ENCODE measurements at regions not wholly inside any gene's neighbourhood (a gene's known extent, or its start where the extent isn't known, plus 50 kb on each side); places are given as distances from the start of the nearest gene placed in this dataset.
"Not testable (repeated sequence)": the region's sequence is repeated elsewhere in the genome, so short reads cannot be mapped to it uniquely, and the experiment has no call there.

DNA sequence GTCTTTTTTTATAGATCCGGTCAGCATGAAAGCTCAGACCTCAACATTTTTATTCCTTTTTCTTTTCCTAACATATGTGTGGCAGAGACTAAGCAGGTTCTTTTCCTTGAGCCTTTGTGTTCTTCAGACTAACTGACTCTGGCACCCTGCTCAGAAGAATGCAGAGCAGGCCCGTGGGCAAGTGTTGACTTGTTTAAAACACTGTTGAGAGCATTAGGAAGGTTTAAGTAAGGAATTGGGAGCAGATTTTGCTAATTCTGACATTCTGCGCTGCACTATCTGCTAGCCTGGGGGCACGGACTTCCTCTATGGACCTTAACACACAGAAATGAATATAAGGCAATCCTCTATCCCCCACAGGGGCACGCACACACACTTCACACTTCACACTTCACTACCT lies 182.5 kb upstream of the PIK3R1 start:
- H3K9me3 Mint-ChIP-seq (ENCODE audit: low read depth), result no peaks in the 10 kb centered on the region
- H3K36me3 Mint-ChIP-seq, result no peaks in the 10 kb centered on the region
- no peak overlapping the region for H3K27ac Mint-ChIP-seq
- no peak overlapping the region for H3K4me3 Mint-ChIP-seq
- H3K27me3 Mint-ChIP-seq, result no peaks in the 10 kb centered on the region
- no peaks in the 10 kb centered on the region for H3K4me1 Mint-ChIP-seq (ENCODE audit: low read depth)

- H3K36me3 Mint-ChIP-seq, result no peaks in the 10 kb centered on the region
- no peaks in the 10 kb centered on the region for H3K9me3 Mint-ChIP-seq (ENCODE audit: low read depth)
- no peaks in the 10 kb centered on the region for H3K4me1 Mint-ChIP-seq (ENCODE audit: low read depth)
- H3K4me3 Mint-ChIP-seq, result no peak overlapping the region
- H3K27ac Mint-ChIP-seq, result no peak overlapping the region
- no peaks in the 10 kb centered on the region for H3K27me3 Mint-ChIP-seq
Measured at GRCh38 chr5:68032216-68032762, 183.3 kb upstream of the PIK3R1 start.

GRCh38 chr5:68028131-68028727 lies 187.3 kb upstream of the PIK3R1 start:
- Mint-ChIP-seq H3K36me3 (no peaks in the 10 kb centered on the region), H3K4me3 (no peak overlapping the region), H3K27me3 (no peaks in the 10 kb centered on the region), H3K9me3 (ENCODE audit: low read depth) (no peaks in the 10 kb centered on the region), H3K4me1 (ENCODE audit: low read depth) (no peaks in the 10 kb centered on the region), H3K27ac (no peak overlapping the region)

DNA sequence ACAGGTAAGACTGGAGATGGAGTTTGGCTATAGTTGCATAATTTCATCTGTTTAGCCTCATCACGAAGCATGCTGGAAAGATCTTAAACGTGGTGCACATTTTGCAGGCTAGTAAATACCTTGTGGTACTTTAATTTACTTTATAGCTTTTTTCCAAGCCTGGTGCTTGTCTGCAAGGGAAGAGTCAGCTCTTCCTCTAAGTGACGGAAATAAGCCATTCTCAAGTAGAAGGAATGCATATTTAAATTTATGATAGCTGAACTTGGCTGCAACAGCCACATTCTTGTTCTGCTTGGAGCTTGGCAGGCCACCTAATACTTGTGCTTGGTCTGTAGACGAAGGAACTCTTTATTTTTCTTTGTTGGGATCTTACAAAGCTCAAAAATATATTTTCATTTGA lies 188.0 kb upstream of the PIK3R1 start:
- Mint-ChIP-seq H3K9me3 (ENCODE audit: low read depth) (no peaks in the 10 kb centered on the region), H3K36me3 (no peaks in the 10 kb centered on the region), H3K4me1 (ENCODE audit: low read depth) (no peaks in the 10 kb centered on the region), H3K27ac (no peak overlapping the region), H3K4me3 (no peak overlapping the region), H3K27me3 (no peaks in the 10 kb centered on the region)

GRCh38 chr5:68026092-68026885 lies 189.3 kb upstream of the PIK3R1 start:
- Mint-ChIP-seq H3K4me1 (ENCODE audit: low read depth) (no peaks in the 10 kb centered on the region), H3K4me3 (no peak overlapping the region), H3K36me3 (no peaks in the 10 kb centered on the region), H3K9me3 (ENCODE audit: low read depth) (no peaks in the 10 kb centered on the region), H3K27ac (no peak overlapping the region), H3K27me3 (no peaks in the 10 kb centered on the region)

- Mint-ChIP-seq H3K27me3 (no peaks in the 10 kb centered on the region), H3K9me3 (ENCODE audit: low read depth) (no peaks in the 10 kb centered on the region)
Measured at GRCh38 chr5:68024426-68024825, 191.1 kb upstream of the PIK3R1 start.

DNA sequence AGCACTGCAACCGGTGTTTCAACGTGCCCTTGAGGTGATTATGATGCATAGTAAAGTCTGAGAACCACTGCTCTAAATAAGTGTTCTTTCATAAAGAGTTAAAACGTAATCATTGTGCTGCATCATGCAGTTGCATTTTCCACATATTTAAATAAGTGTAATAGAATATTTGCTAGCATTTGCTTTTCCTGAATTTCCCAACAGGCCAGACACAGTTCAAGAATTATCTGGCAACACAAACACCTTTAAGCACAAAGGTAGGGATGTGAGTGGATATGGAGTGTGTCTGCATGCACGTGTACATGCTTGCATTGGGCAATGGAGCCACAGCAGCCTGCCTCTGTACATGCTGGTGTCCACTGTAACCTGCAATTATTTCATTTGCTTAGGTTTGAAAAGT lies 193.6 kb upstream of the PIK3R1 start:
- no peaks in the 10 kb centered on the region for H3K36me3 Mint-ChIP-seq
- no peak overlapping the region for H3K4me3 Mint-ChIP-seq
- H3K27ac Mint-ChIP-seq, result no peak overlapping the region
- H3K27me3 Mint-ChIP-seq, result no peaks in the 10 kb centered on the region
- H3K9me3 Mint-ChIP-seq (ENCODE audit: low read depth), result no peaks in the 10 kb centered on the region
- H3K4me1 Mint-ChIP-seq (ENCODE audit: low read depth), result no peaks in the 10 kb centered on the region

More at GRCh38 chr5:68024426-68024825, 191.1 kb upstream of the PIK3R1 start:
- Mint-ChIP-seq H3K36me3 (no peaks in the 10 kb centered on the region), H3K4me1 (ENCODE audit: low read depth) (no peaks in the 10 kb centered on the region), H3K27ac (no peak overlapping the region), H3K4me3 (no peak overlapping the region)

DNA sequence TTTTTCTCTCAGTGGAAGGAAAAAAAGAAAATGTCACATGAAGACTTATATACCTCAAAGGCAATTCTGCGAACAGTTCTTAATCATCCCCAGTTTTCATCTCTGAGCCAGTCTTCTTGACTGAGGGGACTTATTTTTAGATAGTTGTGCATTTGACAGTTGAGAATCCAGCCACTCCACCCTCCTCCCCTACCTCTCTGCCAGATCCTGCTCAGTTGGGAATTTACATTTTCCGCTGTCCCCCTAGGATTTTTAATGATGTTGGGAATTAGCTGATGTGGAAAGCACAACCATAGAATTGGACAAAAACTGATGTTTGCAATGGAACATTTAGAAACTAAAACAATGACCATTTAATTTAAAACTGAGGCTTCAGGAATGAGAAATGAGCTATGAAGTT lies 194.3 kb upstream of the PIK3R1 start:
- H3K27ac Mint-ChIP-seq, result no peak overlapping the region
- no peaks in the 10 kb centered on the region for H3K4me1 Mint-ChIP-seq (ENCODE audit: low read depth)
- no peak overlapping the region for H3K4me3 Mint-ChIP-seq
- H3K9me3 Mint-ChIP-seq (ENCODE audit: low read depth), result no peaks in the 10 kb centered on the region
- H3K36me3 Mint-ChIP-seq, result no peaks in the 10 kb centered on the region
- no peaks in the 10 kb centered on the region for H3K27me3 Mint-ChIP-seq

GRCh38 chr5:68020461-68020969 lies 195.0 kb upstream of the PIK3R1 start:
- not testable (repeated sequence) for H3K27ac Mint-ChIP-seq; H3K9me3 Mint-ChIP-seq (ENCODE audit: low read depth); H3K4me3 Mint-ChIP-seq; H3K36me3 Mint-ChIP-seq; H3K4me1 Mint-ChIP-seq (ENCODE audit: low read depth); H3K27me3 Mint-ChIP-seq

- H3K4me1 Mint-ChIP-seq (ENCODE audit: low read depth), result no peaks in the 10 kb centered on the region
- no peaks in the 10 kb centered on the region for H3K9me3 Mint-ChIP-seq (ENCODE audit: low read depth)
- no peak overlapping the region for H3K4me3 Mint-ChIP-seq
- no peaks in the 10 kb centered on the region for H3K36me3 Mint-ChIP-seq
- no peak overlapping the region for H3K27ac Mint-ChIP-seq
- H3K27me3 Mint-ChIP-seq, result peaks cover 1% of the 10 kb centered on the region
Measured at GRCh38 chr5:68015381-68016302, 199.9 kb upstream of the PIK3R1 start.

DNA sequence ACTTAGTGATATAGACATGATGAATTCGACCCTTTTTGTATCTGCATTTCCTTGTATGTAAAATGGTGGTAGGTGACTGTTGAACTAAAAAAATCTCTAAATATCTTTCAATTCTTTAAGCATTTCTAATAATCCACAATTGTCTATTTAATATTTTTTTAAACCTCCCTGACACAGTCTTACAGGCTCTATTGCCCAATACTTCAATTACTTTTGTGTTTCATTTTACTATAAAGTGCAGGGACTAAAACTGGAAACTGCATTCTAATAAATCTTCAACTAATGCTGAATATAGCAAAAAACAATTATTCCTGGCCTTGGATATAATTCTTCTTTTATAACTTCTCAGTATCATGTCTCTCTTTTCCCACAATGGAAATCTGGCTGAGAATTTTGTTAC lies 202.7 kb upstream of the PIK3R1 start:
- Mint-ChIP-seq H3K4me3 (no peak overlapping the region), H3K9me3 (ENCODE audit: low read depth) (no peaks in the 10 kb centered on the region), H3K4me1 (ENCODE audit: low read depth) (no peaks in the 10 kb centered on the region), H3K27me3 (peaks cover 1% of the 10 kb centered on the region), H3K27ac (no peak overlapping the region), H3K36me3 (peaks cover 2% of the 10 kb centered on the region)

DNA sequence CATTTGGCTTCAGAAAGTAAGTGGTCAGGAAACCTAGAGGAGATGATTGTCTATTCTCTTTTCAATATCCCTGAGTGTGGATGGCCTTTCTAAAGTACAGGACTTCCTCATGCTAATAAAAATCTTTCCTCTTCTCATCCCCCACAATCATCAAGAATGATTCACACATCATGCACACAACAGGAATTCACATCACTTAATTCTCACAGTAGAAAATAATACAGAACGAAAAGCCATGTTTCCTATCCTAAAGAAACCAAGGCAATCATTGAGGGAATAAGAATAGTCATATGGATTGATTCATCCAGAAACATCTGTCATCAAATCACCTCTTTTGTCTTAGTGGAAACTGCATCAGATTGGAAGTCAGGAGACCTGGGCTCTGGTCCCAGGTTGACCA lies 203.1 kb upstream of the PIK3R1 start:
- H3K4me3 Mint-ChIP-seq, result no peak overlapping the region
- H3K9me3 Mint-ChIP-seq (ENCODE audit: low read depth), result no peaks in the 10 kb centered on the region
- H3K27me3 Mint-ChIP-seq, result peaks cover 1% of the 10 kb centered on the region
- H3K4me1 Mint-ChIP-seq (ENCODE audit: low read depth), result no peaks in the 10 kb centered on the region
- no peak overlapping the region for H3K27ac Mint-ChIP-seq
- peaks cover 2% of the 10 kb centered on the region for H3K36me3 Mint-ChIP-seq

GRCh38 chr5:68011801-68012200 lies 203.8 kb upstream of the PIK3R1 start:
- Mint-ChIP-seq H3K4me1 (ENCODE audit: low read depth) (no peaks in the 10 kb centered on the region), H3K27me3 (peaks cover 1% of the 10 kb centered on the region), H3K4me3 (no peak overlapping the region), H3K27ac (no peak overlapping the region), H3K9me3 (ENCODE audit: low read depth) (no peaks in the 10 kb centered on the region), H3K36me3 (peaks cover 2% of the 10 kb centered on the region)

- Mint-ChIP-seq H3K27me3 (peaks cover 1% of the 10 kb centered on the region), H3K4me3 (no peak overlapping the region), H3K36me3 (peaks cover 2% of the 10 kb centered on the region), H3K27ac (no peak overlapping the region), H3K4me1 (ENCODE audit: low read depth) (no peaks in the 10 kb centered on the region), H3K9me3 (ENCODE audit: low read depth) (no peaks in the 10 kb centered on the region)
Measured at GRCh38 chr5:68011259-68011760, 204.2 kb upstream of the PIK3R1 start.

Data from activated naive CD8-positive, alpha-beta T cell (primary cell).